HL-60 (cell line): ENCODE measurements at regions not wholly inside any gene's neighbourhood (a gene's known extent, or its start where the extent isn't known, plus 50 kb on each side); places are given as distances from the start of the nearest gene placed in this dataset.
"Not testable (repeated sequence)": the region's sequence is repeated elsewhere in the genome, so short reads cannot be mapped to it uniquely, and the experiment has no call there.

Experiments used
- CTCF ChIP-seq: IDR thresholded peaks from one replicate; pipeline ENCODE4 v1.5.1; 2011; ENCODE audit warnings: low read length, control low read depth, inconsistent platforms; ENCODE audit not compliant: insufficient read depth
- POLR2AphosphoS5 ChIP-seq: IDR thresholded peaks from 2 replicates; pipeline ENCODE4 v1.6.1; 2012; ENCODE audit warnings: low read depth
- REST ChIP-seq: IDR thresholded peaks from 2 replicates; pipeline ENCODE4 v1.6.1; 2012; ENCODE audit warnings: low read depth; ENCODE audit not compliant: insufficient replicate concordance
- SPI1 ChIP-seq: IDR thresholded peaks from 2 replicates; pipeline ENCODE4 v1.6.1; 2012; ENCODE audit warnings: low read depth, mild to moderate bottlenecking, borderline replicate concordance

- not testable (repeated sequence) for TF ChIP-seq REST, CTCF, SPI1, POLR2AphosphoS5
Observed at GRCh38 chr10:21105331-21105730, 208.2 kb upstream of the NEBL start.
